ENCODE measurements at regions not wholly inside any gene's neighbourhood (a gene's known extent, or its start where the extent isn't known, plus 50 kb on each side); places are given as distances from the start of the nearest gene placed in this dataset.

DNA sequence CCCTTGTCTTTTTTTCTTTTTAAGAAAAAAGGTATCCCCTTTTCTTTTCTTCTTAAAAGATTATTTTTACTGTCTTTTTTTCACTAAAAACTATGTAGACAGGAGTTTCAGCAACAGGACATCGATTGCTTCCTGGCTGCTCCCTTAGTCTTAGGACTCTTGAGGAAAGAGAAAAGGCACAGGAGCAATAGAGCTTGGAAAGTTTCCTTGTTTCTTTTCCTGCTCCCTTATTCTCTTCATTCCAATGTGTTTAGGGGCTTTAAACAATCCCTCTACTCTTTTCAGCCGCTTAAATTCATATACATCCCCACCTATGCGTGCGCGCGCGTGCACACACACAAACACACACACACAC is 182.2 kb upstream of the FOXN2 start:
- Mint-ChIP-seq H3K27ac (ENCODE audit: unreplicated experiment) (no peak overlapping the region), H3K27me3 (ENCODE audit: unreplicated experiment) (no peaks in the 10 kb centered on the region), H3K9me3 (ENCODE audit: unreplicated experiment) (no peaks in the 10 kb centered on the region), H3K36me3 (ENCODE audit: unreplicated experiment) (no peaks in the 10 kb centered on the region), H3K4me3 (ENCODE audit: unreplicated experiment) (no peak overlapping the region), H3K4me1 (ENCODE audit: low read depth, unreplicated experiment) (no peaks in the 10 kb centered on the region)
- DNase-seq = no peak
- TF ChIP-seq, protein P1, sequence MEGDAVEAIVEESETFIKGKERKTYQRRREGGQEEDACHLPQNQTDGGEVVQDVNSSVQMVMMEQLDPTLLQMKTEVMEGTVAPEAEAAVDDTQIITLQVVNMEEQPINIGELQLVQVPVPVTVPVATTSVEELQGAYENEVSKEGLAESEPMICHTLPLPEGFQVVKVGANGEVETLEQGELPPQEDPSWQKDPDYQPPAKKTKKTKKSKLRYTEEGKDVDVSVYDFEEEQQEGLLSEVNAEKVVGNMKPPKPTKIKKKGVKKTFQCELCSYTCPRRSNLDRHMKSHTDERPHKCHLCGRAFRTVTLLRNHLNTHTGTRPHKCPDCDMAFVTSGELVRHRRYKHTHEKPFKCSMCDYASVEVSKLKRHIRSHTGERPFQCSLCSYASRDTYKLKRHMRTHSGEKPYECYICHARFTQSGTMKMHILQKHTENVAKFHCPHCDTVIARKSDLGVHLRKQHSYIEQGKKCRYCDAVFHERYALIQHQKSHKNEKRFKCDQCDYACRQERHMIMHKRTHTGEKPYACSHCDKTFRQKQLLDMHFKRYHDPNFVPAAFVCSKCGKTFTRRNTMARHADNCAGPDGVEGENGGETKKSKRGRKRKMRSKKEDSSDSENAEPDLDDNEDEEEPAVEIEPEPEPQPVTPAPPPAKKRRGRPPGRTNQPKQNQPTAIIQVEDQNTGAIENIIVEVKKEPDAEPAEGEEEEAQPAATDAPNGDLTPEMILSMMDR (IDR thresholded peaks at IDR 0.05; ENCODE audit: partially characterized antibody, unreplicated experiment) = no peak

DNA sequence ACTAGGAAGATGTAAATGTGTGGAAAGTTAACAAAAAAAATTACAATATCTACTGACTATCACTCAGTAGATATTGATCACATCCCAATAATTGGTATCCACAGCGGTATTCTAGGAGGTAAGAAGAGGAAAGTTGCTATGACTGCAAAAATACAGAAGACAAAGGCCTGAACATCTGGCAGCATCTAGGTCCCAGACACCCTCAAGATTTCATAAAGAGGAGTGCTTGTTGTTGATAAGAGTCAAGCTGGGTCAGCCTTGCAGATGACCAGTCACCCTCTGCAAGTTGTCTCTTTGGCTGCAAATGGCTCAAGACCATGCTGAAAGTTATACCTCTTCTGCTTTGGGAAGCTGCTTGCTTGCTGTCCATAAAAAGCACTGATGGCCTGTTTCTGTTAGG is 179.8 kb upstream of the FOXN2 start:
- no peak for DNase-seq
- H3K36me3 Mint-ChIP-seq (ENCODE audit: unreplicated experiment) = peaks cover 9% of the 10 kb centered on the region
- TF ChIP-seq, protein P1 (IDR thresholded peaks at IDR 0.05; ENCODE audit: partially characterized antibody, unreplicated experiment) = no peak
- no peak overlapping the region for H3K27ac Mint-ChIP-seq (ENCODE audit: unreplicated experiment)
- H3K9me3 Mint-ChIP-seq (ENCODE audit: unreplicated experiment) = no peaks in the 10 kb centered on the region
- no peaks in the 10 kb centered on the region for H3K27me3 Mint-ChIP-seq (ENCODE audit: unreplicated experiment)
- no peak overlapping the region for H3K4me3 Mint-ChIP-seq (ENCODE audit: unreplicated experiment)
- no peaks in the 10 kb centered on the region for H3K4me1 Mint-ChIP-seq (ENCODE audit: low read depth, unreplicated experiment)

DNA sequence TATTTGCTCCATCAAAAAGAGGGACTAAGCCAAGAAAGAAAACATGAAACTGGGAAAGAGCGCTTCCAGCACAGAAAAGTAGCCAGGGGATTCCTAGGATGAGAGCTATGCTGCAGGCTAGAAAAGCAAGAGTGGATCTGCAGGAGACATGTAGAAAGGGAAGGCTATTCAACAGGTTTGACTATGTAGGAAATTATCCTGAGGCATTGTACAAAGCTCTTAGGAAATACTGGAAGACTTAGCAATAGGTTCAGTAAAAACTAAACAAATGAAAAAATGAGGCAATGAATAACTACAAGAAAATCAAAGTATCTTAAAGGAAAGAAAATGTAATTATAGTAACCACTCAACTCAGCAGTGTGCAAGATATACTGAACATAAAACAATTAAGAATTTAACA is 178.7 kb upstream of the FOXN2 start:
- no peaks in the 10 kb centered on the region for H3K27me3 Mint-ChIP-seq (ENCODE audit: unreplicated experiment)
- no peak overlapping the region for H3K27ac Mint-ChIP-seq (ENCODE audit: unreplicated experiment)
- H3K36me3 Mint-ChIP-seq (ENCODE audit: unreplicated experiment) = peaks cover 9% of the 10 kb centered on the region
- TF ChIP-seq, protein P1 (IDR thresholded peaks at IDR 0.05; ENCODE audit: partially characterized antibody, unreplicated experiment) = no peak
- DNase-seq = no peak
- H3K4me3 Mint-ChIP-seq (ENCODE audit: unreplicated experiment) = no peak overlapping the region
- H3K4me1 Mint-ChIP-seq (ENCODE audit: low read depth, unreplicated experiment) = no peaks in the 10 kb centered on the region
- H3K9me3 Mint-ChIP-seq (ENCODE audit: unreplicated experiment) = no peaks in the 10 kb centered on the region

DNA sequence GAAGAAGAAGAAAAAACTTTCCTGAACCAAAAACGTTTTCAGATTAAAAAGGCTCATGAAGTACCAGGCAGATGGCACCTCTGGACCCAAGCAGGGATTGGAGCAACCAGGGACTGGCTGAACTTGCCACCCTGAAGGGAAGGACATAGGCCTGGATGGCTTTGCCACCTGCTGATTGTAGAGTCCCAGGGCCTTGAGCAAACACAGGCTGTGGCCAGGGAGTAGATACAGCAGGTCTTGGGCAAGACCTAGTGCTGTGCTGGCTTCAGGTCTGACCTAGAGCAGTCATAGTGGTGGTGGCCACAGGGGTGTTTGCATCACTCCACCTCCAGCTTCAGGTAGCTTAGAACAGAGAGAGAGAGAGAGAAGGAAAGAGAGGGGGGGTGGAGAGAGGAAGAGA is 176.7 kb upstream of the FOXN2 start:
- H3K4me1 Mint-ChIP-seq (ENCODE audit: low read depth, unreplicated experiment) = no peaks in the 10 kb centered on the region
- peaks cover 9% of the 10 kb centered on the region for H3K36me3 Mint-ChIP-seq (ENCODE audit: unreplicated experiment)
- no peak for DNase-seq
- no peak overlapping the region for H3K27ac Mint-ChIP-seq (ENCODE audit: unreplicated experiment)
- no peaks in the 10 kb centered on the region for H3K9me3 Mint-ChIP-seq (ENCODE audit: unreplicated experiment)
- TF ChIP-seq, protein P1 (IDR thresholded peaks at IDR 0.05; ENCODE audit: partially characterized antibody, unreplicated experiment) = no peak
- no peaks in the 10 kb centered on the region for H3K27me3 Mint-ChIP-seq (ENCODE audit: unreplicated experiment)
- no peak overlapping the region for H3K4me3 Mint-ChIP-seq (ENCODE audit: unreplicated experiment)

DNA sequence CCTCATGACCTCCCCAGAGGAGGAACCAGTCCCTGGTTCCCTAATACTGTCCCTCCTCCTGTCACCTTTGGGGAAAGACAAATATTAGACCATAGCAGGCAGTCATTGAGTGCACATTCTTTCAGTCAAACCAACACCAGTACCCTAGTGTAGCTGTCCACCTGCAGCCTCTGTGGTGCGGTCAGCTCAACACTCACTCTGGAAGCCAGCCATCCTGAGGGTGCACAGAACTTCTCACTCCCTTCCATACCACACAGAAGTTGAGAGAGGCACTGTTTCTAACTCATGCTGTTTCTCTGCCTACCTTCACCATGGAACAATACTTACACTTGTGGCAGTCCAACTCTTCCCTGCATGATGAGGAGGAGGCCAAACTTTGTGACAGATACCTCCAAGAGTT is 175.6 kb upstream of the FOXN2 start:
- no peaks in the 10 kb centered on the region for H3K27me3 Mint-ChIP-seq (ENCODE audit: unreplicated experiment)
- H3K27ac Mint-ChIP-seq (ENCODE audit: unreplicated experiment) = no peak overlapping the region
- H3K9me3 Mint-ChIP-seq (ENCODE audit: unreplicated experiment) = no peaks in the 10 kb centered on the region
- no peak for DNase-seq
- H3K36me3 Mint-ChIP-seq (ENCODE audit: unreplicated experiment) = peaks cover 9% of the 10 kb centered on the region
- H3K4me1 Mint-ChIP-seq (ENCODE audit: low read depth, unreplicated experiment) = no peaks in the 10 kb centered on the region
- TF ChIP-seq, protein P1 (IDR thresholded peaks at IDR 0.05; ENCODE audit: partially characterized antibody, unreplicated experiment) = no peak
- H3K4me3 Mint-ChIP-seq (ENCODE audit: unreplicated experiment) = no peak overlapping the region
